Astrocyte of the hippocampus (primary cell): ENCODE measurements at regions not wholly inside any gene's neighbourhood (a gene's known extent, or its start where the extent isn't known, plus 50 kb on each side); places are given as distances from the start of the nearest gene placed in this dataset.
"Not testable (repeated sequence)": the region's sequence is repeated elsewhere in the genome, so short reads cannot be mapped to it uniquely, and the experiment has no call there.

Experiments
- DNase-seq: peaks from one replicate; pipeline ENCODE4 v3.0.0; 2011; ENCODE audit warnings: low read depth, low spot score

DNA sequence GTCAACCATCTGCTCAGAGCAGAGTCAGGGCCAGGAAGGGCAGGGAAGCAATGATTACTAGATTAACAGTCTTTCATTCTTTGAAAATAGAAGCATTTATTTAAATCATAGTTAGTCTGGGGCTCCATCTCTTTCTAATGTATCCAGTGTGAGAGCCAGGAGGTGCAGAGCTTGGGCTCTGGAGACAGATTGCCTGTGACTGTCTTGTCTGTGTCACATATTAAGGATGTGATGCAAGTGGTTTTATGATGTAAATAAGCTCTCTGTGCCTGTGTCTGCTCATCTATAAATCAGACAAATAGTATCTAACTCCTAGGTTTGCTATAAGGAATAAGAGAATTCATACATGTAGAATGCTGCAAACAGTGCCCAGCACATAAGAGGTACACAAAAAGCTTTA lies 104.9 kb upstream of the TANK start:
- no peak for DNase-seq

DNA sequence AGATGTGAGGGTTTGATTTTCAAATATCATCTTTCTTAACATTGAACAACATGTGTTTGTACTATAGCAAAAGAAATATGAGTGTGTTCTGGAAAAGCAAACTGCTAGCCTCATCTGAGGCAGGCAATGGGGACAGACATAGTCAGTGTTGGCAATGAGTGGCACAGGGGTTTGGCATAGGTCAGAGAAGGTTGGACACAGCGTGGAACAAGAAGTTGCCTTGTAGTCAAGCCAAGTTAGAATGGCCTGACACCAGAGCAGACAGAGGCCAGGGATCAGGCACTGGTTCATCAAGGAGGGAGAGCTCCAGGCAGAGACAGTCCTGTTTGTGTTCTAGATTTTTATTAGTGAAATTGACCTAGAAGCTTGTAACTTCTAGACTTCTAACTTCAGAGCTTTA lies 100.8 kb upstream of the TANK start:
- no peak for DNase-seq

DNA sequence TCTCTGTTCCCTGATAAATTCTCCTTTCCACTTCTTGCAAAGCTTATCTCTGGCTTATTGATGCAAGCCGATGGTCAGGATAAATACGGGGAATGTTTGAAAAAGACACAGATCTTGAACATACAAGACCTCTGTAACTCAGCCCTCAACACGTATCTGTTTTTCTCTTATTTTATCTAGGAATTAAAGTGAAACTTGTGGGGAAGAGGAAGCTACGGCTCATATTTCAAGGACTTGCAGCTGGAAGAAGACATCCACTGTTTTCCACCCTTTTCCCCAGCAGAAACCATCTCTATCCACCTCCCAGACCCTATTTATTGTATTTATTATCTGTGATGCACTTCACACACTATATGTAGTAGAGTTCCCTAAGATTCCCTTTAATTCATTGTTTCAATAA lies 98.4 kb upstream of the TANK start:
- no peak for DNase-seq

DNA sequence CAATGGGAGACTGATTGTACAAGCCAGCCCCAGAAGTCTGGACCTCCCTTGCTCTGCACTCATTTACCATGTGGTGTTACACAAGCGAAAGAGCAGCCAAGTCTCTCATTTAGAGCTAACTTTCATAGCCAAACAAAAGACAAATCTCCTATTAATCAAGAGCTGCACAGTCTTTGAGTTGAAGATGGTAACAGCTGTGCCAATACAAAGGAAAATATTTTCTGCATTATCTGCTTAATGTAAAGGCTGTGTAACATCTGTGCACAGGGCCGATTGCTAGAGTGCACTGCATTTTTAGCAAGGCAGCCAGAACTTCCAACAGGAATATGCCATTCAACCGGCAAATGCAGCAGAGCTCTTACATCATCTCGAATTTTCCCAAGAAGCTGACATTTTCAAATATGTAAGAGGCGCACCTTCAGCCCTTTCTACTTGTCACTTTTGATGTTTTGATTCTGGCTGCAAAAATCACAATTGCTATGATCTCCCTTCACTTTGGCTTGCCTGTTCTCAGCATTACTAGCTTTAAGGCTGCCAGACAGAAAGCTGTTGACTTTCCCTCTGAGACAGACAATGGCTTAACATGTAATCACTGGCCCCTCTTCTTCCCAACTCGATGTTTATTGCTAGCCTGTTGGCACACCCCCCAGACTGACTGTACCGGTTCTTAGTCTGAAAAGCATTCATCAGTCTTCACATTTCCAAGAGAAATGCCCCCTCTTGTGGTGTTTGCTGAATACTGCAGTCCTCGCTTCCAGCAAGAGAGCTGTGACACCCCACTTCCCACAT lies 96.9 kb upstream of the TANK start:
- DNase-seq, result peak; percentile 87

DNA sequence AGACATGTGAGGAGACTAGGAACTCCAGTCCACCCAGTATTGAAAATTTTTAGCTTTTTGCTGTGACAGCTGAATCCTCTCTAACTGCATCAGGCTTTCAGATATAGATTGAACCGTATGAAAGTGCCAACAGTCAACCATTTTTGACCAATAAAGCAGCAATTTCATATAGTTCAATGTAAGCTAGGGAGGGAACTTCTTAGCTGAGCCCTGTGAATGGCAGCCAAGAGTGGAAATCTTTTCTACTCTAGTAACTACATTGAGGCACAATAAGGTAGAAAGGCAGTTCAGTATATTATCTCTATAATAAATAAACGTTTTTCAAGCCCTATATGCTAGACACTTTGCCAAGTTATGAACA lies 96.3 kb upstream of the TANK start:
- DNase-seq, result no peak

DNA sequence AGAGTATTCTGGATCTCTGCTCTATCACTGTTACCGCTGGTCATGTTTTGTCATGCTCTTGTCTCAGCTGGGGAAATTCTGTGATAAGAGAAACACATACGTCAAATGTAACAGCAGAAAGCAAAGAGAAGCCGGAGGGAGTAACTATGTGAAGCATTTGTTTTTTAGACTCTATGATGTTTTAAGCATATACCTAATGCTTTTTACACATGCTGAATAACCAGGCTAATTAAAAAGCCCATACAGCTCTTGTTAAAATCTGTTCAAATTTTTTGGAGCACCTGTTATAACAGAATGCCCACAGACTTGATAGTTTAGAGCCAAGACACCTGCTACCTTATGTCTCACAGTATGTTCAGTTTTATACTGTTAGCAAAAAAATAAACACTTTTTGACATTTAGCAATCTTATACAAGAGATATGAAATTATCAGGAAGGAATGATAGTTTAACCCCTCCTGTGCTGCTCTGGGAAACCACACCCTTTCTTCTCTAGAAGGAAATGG lies 92.3 kb upstream of the TANK start:
- DNase-seq, result no peak

DNA sequence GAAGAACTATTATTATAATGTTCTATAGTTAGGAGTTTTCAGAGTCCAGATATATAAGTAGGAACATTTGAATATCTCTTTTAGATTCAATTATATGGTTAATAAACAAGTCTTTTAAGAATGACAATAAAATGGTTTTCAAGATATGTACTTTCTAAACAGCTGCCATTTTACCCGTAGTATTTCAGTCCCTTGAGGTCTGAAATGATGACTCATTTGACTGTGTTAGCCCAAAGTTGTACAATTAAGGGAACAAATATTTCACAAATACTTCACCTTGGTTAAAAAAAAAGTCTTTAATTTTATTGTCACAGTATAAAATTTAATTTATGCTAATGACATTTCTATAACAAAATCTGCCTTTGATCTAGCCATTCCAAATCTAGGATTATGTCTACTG lies 91.6 kb upstream of the TANK start:
- DNase-seq, result peak; percentile 28

DNA sequence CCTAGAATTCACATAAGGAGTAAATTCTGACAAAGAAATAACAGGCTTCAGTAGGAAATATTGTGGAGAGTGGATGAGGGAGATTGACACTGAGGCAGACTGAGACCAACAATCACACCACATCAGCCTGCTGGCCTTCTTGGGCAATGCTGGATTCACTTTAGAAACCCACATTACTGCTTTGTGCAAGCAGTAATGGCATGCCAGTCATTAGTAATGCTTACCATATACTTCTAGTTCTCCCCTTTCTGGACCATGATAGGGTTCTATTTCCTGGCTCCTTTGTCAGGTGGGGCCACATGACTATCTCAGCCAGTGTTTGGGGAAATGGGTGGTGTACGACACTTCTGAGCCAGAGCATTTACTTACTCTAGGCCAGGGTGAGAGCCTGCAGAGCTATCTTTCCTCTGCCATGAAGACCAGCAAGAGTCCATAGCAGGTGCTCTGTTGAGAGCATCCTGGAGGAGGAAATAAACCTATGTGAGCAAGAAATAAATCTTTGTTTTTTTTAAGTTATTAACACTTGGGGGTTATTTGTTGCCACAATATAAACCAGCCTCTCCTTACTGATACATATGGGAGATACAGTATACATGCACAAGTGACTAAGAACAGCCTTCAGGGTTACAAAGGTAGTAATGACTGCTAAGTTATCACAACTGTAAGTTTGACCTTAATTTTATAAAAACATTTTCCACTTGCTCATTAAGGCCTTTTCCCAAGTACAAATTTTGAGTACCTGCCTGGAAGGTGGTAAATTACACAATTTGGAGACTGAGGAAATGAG lies 89.3 kb upstream of the TANK start:
- no peak for DNase-seq

DNA sequence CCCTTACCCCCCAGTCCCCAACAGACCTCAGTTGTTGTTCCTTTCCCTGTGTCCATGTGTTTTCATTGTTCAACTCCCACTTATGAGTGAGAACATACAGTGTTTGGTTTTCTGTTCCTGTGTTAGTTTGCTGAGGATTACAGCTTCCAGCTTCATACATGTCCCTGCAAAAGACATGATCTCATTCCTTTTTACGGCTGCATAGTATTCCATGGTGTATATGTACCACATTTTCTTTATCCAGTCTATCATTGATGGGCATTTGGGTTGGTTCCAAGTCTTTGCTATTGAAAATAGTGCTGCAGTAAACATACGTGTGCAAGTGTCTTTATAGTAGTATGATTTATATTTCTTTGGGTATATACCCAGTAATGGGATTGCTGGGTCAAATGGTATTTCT lies 87.8 kb upstream of the TANK start:
- DNase-seq, result not testable (repeated sequence)

DNA sequence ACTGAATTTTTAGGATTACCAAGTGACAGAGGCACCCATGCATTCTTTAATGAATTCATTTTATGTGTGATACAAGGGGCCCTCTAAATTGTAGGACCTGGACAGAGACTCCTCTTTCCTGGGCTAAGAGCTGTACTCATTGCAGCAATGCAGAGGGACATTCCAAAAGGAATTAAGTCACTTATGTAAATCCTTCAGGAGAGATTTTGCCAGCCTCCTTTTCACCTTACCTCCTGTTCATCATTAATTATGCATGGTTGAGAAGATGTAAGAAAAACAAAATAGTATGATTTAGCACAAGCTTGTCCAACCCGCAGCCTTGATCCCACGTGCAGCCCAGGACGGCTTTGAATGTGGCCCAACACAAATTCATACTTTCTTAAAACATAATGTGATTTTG lies 84.5 kb upstream of the TANK start:
- peak; percentile 47 for DNase-seq

DNA sequence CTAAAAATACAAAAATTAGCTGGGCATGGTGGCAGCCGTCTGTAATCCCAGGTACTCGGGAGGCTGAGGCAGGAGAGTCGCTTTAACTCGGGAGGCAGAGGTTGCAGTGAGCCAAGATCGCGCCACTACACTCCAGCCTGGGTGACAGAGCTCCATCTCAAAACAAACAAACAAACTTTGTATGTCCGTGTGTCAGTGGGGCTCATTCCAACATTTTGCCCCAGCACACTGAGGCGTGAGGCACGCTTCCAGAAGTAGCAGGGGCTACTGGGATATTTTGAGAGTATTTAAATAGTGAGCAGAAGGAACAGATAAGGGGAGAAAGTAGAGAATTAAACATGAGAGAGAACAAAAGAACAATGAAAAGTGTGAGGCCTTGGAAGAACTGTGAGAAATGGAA lies 83.3 kb upstream of the TANK start:
- no peak for DNase-seq

DNA sequence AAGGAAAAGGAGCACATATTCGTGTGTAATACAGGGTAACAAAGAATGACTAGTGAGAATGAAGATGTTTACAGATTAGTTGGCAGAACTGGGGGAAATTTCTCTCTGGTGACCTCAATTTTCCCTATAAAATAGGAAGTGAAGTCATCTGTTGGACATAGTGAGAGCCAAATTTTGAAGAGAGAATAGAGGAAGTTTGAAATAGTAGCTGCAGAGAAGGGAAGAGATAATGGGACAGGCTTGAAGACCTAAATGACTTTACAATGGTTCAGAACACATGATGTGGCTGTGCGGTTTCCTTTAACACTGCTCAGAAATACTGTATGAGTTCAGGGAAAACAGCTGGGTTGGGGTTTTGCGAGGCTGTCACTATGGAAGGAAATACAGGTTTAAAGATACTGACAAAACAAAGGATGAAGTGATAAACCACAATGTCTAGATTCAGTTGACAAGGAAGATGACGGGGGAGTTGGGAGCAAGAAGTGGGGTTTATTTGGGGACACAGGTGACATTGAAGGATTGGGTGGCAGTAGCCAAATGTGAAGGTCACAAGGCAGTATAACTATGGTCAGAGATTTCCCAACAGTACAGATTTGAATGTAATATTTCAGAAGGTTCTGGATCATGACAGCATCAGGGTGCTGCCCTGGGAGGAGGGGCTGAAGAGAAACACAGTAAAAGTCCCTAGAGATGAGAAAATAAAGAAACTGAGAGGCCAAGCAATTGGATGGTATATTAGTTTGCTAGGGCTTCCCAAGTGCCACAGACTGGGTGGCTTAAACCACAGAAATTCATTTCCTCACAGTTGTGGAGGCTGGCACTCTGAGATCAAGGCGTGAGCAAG lies 82.6 kb upstream of the TANK start:
- no peak for DNase-seq

DNA sequence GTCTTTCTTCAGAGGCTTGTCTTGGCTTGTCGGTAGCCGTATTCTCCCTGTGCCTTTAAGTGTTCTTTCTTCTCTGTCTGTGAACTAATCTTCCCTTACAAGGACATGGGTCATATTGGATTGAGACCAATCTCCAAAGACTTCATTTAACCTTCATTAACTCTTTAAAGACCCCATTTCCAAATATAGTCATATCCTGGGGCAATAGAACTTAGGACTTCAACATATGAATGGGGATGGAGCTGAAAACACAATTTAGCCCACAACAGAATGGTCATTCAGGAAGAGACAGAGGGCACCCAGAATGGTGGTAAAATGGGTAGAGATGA lies 82.1 kb upstream of the TANK start:
- no peak for DNase-seq

DNA sequence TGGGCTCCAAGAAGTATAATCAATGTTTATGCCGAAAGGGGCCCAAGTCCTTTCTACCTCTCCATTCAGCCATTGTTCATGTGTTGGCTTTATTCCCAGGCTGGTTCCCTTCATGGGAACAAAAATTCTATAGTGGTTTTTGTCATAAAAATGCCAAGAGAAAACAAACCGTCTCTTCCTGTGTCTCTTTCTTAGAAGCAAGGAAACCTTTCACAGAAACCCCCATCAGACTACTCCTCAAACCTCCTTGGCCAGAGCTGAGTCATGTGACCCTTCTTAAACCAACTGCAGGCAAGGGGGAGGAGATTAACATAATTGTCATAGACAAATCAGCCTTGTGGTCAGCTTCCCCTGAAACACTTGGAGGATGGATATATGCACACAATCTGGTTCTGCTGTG lies 75.1 kb upstream of the TANK start:
- peak; percentile 50 for DNase-seq

DNA sequence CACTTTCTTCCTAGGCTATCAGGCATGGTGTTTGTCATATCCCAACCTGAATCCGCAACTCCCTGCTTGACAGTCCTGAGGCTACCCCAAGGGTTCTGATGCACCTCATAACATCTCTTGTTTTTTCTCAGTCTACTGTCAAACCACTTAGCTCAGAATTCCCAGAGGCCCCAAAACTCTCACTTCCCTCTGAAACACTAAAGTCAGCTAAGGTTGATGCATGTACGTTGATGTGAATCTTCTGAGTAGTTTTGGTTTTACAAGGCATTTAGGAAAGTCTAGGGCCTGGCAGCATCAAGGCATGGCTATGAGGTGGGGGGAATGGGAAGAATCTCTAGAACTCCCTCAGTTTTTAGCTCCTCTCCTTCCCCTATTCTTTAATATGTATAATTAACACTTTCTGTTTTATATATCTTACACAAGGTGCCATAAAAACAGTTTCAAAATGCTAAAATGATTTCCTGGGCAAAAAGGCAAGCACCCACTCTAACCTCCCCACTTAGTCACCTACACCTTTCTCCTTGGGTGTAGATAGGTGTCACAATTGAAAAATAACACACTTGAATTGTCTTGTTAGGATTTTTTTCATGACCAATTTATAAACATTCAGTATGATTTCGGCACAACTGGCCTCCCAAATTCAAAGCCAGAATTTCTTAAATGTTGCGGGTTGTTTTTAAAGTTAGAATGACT lies 71.4 kb upstream of the TANK start:
- no peak for DNase-seq

DNA sequence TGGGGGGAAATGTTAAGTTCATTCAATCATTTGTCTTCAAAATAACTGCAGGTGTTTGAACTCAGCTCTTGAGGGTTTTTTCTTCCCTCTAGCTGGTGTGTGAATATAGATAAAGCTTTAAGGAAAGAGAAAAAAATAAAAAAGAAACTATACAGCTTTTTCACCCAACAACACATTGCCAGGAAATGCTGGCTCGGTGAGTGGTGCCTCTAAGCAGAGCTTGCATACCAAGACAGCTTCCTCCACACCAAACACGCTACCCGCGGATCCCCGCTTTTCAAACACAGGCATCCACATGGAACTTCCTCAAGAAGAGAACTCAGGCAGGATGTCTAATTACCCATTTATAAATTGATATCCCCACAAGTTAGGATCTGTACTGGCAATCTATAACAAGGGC lies 69.8 kb upstream of the TANK start:
- DNase-seq, result no peak

DNA sequence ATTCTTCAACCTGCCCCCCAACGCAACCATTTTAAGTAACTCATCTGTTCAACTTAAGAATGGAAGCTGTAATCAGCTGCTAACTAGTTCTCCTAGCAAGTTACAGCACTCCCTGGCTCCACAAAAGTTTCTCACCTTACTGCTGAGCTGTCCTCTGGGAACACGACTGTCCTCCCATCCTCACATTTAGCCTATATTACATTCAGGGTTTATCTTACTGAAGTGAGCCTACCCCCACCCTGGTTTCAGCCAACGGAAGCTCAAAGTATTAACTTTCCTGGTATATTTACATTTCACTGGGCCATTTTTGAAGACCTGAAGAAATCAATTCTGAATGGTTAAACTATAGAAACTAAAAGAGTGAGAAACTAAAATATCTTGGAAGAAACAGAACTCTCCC lies 64.9 kb upstream of the TANK start:
- DNase-seq, result no peak

DNA sequence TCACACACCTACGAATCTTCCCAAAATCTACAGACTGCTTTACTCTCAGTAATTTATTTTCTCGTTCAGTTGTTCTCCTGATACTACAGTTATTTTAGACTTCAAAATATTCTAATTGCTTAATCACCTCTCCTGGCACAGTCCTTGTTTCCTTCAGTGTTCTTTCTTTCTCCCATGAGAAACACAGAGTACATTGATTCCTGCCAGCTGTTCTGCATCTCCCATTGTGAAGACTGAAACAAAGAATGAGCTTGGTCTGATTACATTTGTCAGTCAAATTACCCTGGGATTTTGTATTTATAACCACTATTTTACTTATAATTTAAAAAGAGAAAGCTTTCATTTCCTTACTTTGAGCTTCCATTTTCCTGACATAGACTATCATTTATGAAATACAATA lies 63.9 kb upstream of the TANK start:
- DNase-seq, result peak; percentile 32

DNA sequence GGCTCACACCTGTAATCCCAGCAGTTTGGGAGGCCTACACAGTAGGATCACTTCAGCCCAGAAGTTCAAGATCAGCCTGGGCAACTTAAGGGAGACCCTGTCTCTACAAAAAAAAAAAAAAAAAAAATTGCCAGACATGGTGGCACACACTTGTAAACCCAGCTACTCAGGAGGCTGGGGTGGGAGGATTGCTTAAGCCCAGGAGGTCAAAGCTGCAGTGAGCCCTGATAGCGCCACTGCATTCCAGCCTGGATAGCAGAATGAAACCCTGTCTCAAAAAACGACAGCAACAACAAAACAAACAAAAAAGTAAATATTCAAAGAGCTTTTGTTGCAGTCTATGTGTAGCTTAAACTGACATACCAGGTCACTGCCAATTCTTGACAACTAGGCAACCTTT lies 63.1 kb upstream of the TANK start:
- no peak for DNase-seq

DNA sequence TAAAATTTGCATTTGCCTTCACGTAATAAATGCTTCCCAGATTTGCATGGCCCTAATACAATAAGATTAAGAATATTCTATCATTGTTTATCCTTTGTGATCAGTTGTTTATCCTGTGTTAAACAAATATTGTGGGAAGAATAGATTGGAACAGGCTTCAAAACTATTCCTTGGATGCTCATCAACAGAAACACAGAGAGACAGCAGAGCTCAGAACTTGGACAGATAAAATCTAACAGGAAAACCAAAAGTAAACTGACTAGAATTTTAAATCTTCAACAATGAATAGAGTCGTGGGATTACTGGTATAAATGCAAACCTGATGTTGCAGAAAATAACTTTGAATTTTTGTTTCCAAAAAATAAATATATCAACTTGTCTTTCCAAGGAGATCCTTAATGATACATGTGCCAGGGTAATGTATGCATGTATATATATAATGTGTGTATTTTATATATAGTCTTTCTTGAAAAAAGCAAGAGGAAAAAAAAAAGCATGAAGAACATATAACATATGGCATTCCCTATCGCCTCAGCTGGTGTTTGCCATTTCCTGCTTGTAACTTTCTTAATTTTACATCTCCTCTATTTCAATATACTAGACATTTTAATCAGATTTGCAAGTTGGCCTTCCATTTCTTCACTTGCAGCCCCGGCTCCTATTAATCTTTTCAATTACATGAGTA lies 59.9 kb upstream of the TANK start:
- DNase-seq, result no peak

DNA sequence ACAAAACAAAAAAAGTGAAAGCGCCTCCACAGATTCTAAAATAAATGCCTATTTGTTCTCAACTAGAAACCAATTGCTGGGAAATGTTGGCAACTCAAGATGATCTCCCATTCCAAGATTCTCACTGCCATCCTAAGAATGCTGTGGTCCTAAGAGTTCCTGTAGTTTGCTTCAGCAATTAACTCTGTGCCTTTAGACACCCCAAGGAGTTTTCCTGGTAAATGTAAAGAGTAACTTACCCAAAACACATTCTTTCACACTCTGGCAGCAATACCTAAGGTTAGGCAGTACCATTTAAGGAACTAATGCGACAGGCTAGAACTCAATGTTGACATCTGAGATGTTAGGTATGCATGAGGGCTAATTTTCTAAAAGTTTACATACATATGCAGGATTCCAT lies 58.8 kb upstream of the TANK start:
- DNase-seq, result peak; percentile 53
